HEK293 (cell line): ENCODE measurements at regions not wholly inside any gene's neighbourhood (a gene's known extent, or its start where the extent isn't known, plus 50 kb on each side); places are given as distances from the start of the nearest gene placed in this dataset.

Experiments
- CTCF ChIA-PET: fragments of 350-600 bp; formaldehyde crosslinking; extraction: SDS; loops from one replicate; lab custom pipeline; 2021; ENCODE audit warnings: antibody characterized with exemption; lab: Yijun Ruan, JAX
- POLR2A ChIA-PET: fragments of 300-600 bp; formaldehyde crosslinking; extraction: SDS; loops from one replicate; lab custom pipeline; 2020; ENCODE audit warnings: antibody characterized with exemption, inconsistent platforms; lab: Yijun Ruan, JAX
- H3K27ac ChIP-seq: fragments of 200-500 bp; sonication (Bioruptor generic); 2 replicates; pipeline ENCODE4 v1.5.1; 2014; ENCODE audit warnings: low read depth, low read length, control low read depth, inconsistent platforms; ENCODE audit errors: extremely low read depth
- H3K36me3 ChIP-seq, 2 experiments: fragments of 200-500 bp in 1 of 2; sonication (Bioruptor generic) in 1 of 2; 1 replicate in 1 of 2; 2 replicates in 1 of 2; pipeline ENCODE4 v1.5.1; 2014 to 2017; ENCODE audit warnings: inconsistent platforms in 2 of 2, low read length in 2 of 2; ENCODE audit not compliant: control insufficient read depth in 2 of 2, insufficient read depth in 1 of 2
- H3K4me1 ChIP-seq: fragments of 200-500 bp; sonication (Bioruptor generic); 2 replicates; pipeline ENCODE4 v1.5.1; 2014; ENCODE audit warnings: mild to moderate bottlenecking, low read length, inconsistent platforms; ENCODE audit not compliant: control insufficient read depth, insufficient read depth
- H3K4me3 ChIP-seq: 2 replicates; pipeline ENCODE4 v1.5.1; 2011; ENCODE audit warnings: low read depth, mild to moderate bottlenecking, control low read depth, low read length, moderate library complexity
- H3K9me3 ChIP-seq: fragments of 200-500 bp; sonication (Bioruptor generic); 2 replicates; pipeline ENCODE4 v1.5.1; 2014; ENCODE audit warnings: low read depth, low read length, inconsistent platforms; ENCODE audit not compliant: control insufficient read depth, insufficient read depth
- ELK4 ChIP-seq: IDR thresholded peaks from 2 replicates; pipeline ENCODE4 v1.6.1; 2011; ENCODE audit warnings: mild to moderate bottlenecking, low read depth, low read length, borderline replicate concordance
- HIC1 ChIP-seq: fragments of 450-650 bp; formaldehyde crosslinking; IDR thresholded peaks from 2 replicates; pipeline ENCODE4 v1.5.1; 2016; ENCODE audit warnings: missing biosample characterization, missing genetic modification characterization
- KLF1 ChIP-seq: fragments of 450-650 bp; formaldehyde crosslinking; IDR thresholded peaks from 2 replicates; pipeline ENCODE4 v1.5.1; 2016; ENCODE audit warnings: missing biosample characterization, missing genetic modification characterization
- SCRT1 ChIP-seq: fragments of 450-650 bp; formaldehyde crosslinking; IDR thresholded peaks from 2 replicates; pipeline ENCODE4 v1.5.1; 2016; ENCODE audit warnings: missing biosample characterization, missing genetic modification characterization, borderline replicate concordance
- WT1 ChIP-seq: fragments of 450-650 bp; formaldehyde crosslinking; IDR thresholded peaks from 2 replicates; pipeline ENCODE4 v1.5.1; 2016; ENCODE audit warnings: missing biosample characterization, missing genetic modification characterization
- ZEB2 ChIP-seq: fragments of 450-650 bp; formaldehyde crosslinking; IDR thresholded peaks from 2 replicates; pipeline ENCODE4 v1.5.1; 2016; ENCODE audit warnings: missing biosample characterization, missing genetic modification characterization
- ZNF138 ChIP-seq: fragments of 450-650 bp; formaldehyde crosslinking; IDR thresholded peaks from 2 replicates; pipeline ENCODE4 v1.5.1; 2016; ENCODE audit warnings: missing biosample characterization, missing genetic modification characterization, borderline replicate concordance
- ZNF202 ChIP-seq: fragments of 450-650 bp; formaldehyde crosslinking; IDR thresholded peaks from 2 replicates; pipeline ENCODE4 v1.5.1; 2016; ENCODE audit warnings: missing biosample characterization, missing genetic modification characterization, borderline replicate concordance
- ZNF23 ChIP-seq: fragments of 450-650 bp; formaldehyde crosslinking; IDR thresholded peaks from 2 replicates; pipeline ENCODE4 v1.5.1; 2016; ENCODE audit warnings: missing biosample characterization, missing genetic modification characterization, borderline replicate concordance
- ZNF292 ChIP-seq: fragments of 450-650 bp; formaldehyde crosslinking; IDR thresholded peaks from 2 replicates; pipeline ENCODE4 v1.5.1; 2016; ENCODE audit warnings: low read depth, missing biosample characterization, missing genetic modification characterization, borderline replicate concordance
- ZNF37A ChIP-seq: fragments of 450-650 bp; IDR thresholded peaks from 2 replicates; pipeline ENCODE4 v1.5.1; 2018; ENCODE audit warnings: missing biosample characterization, missing genetic modification characterization
- ZNF549 ChIP-seq: fragments of 450-650 bp; IDR thresholded peaks from 2 replicates; pipeline ENCODE4 v1.5.1; 2018; ENCODE audit warnings: missing biosample characterization, missing genetic modification characterization, mild to moderate bottlenecking, inconsistent platforms, moderate library complexity
- ZNF670 ChIP-seq: fragments of 450-650 bp; formaldehyde crosslinking; IDR thresholded peaks from 2 replicates; pipeline ENCODE4 v1.5.1; 2016; ENCODE audit warnings: missing biosample characterization, missing genetic modification characterization, low read depth
- ZNF837 ChIP-seq: fragments of 450-650 bp; formaldehyde crosslinking; IDR thresholded peaks from 2 replicates; pipeline ENCODE4 v1.5.1; 2016; ENCODE audit warnings: missing biosample characterization, missing genetic modification characterization
- TF ChIP-seq, protein P1 (sequence below): fragments of 450-650 bp; formaldehyde crosslinking; IDR thresholded peaks from 2 replicates; pipeline ENCODE4 v1.5.1; 2016; ENCODE audit warnings: missing biosample characterization, missing genetic modification characterization
- TF ChIP-seq, protein P2 (sequence below): fragments of 450-650 bp; formaldehyde crosslinking; IDR thresholded peaks from 2 replicates; pipeline ENCODE4 v1.5.1; 2016; ENCODE audit warnings: missing biosample characterization, missing genetic modification characterization
- TF ChIP-seq, protein P3 (sequence below): fragments of 450-650 bp; formaldehyde crosslinking; IDR thresholded peaks from 2 replicates; pipeline ENCODE4 v1.5.1; 2017; ENCODE audit warnings: missing biosample characterization, missing genetic modification characterization

GRCh38 chr9:18036422-18037187, 437.3 kb upstream of the ADAMTSL1 start:
- TF ChIP-seq SCRT1 (tag by site-specific recombination) (no peak), ELK4 (no peak), ZNF138 (tag by site-specific recombination) (no peak), ZNF670 (tag by site-specific recombination) (no peak), ZEB2 (tag by site-specific recombination) (no peak), KLF1 (tag by site-specific recombination) (no peak), HIC1 (tag by site-specific recombination) (no peak), ZNF292 (tag by site-specific recombination) (no peak), WT1 (tag by site-specific recombination) (no peak), ZNF549 (no peak), ZNF202 (tag by site-specific recombination) (no peak), ZNF37A (tag by site-specific recombination) (no peak), ZNF23 (tag by site-specific recombination) (no peak), ZNF837 (tag by site-specific recombination) (no peak)
- TF ChIP-seq, protein P1, sequence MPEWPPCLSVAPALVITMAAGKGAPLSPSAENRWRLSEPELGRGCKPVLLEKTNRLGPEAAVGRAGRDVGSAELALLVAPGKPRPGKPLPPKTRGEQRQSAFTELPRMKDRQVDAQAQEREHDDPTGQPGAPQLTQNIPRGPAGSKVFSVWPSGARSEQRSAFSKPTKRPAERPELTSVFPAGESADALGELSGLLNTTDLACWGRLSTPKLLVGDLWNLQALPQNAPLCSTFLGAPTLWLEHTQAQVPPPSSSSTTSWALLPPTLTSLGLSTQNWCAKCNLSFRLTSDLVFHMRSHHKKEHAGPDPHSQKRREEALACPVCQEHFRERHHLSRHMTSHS: no peak
- TF ChIP-seq, protein P2, sequence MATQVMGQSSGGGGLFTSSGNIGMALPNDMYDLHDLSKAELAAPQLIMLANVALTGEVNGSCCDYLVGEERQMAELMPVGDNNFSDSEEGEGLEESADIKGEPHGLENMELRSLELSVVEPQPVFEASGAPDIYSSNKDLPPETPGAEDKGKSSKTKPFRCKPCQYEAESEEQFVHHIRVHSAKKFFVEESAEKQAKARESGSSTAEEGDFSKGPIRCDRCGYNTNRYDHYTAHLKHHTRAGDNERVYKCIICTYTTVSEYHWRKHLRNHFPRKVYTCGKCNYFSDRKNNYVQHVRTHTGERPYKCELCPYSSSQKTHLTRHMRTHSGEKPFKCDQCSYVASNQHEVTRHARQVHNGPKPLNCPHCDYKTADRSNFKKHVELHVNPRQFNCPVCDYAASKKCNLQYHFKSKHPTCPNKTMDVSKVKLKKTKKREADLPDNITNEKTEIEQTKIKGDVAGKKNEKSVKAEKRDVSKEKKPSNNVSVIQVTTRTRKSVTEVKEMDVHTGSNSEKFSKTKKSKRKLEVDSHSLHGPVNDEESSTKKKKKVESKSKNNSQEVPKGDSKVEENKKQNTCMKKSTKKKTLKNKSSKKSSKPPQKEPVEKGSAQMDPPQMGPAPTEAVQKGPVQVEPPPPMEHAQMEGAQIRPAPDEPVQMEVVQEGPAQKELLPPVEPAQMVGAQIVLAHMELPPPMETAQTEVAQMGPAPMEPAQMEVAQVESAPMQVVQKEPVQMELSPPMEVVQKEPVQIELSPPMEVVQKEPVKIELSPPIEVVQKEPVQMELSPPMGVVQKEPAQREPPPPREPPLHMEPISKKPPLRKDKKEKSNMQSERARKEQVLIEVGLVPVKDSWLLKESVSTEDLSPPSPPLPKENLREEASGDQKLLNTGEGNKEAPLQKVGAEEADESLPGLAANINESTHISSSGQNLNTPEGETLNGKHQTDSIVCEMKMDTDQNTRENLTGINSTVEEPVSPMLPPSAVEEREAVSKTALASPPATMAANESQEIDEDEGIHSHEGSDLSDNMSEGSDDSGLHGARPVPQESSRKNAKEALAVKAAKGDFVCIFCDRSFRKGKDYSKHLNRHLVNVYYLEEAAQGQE (tag by site-specific recombination): no peak
- TF ChIP-seq, protein P3, sequence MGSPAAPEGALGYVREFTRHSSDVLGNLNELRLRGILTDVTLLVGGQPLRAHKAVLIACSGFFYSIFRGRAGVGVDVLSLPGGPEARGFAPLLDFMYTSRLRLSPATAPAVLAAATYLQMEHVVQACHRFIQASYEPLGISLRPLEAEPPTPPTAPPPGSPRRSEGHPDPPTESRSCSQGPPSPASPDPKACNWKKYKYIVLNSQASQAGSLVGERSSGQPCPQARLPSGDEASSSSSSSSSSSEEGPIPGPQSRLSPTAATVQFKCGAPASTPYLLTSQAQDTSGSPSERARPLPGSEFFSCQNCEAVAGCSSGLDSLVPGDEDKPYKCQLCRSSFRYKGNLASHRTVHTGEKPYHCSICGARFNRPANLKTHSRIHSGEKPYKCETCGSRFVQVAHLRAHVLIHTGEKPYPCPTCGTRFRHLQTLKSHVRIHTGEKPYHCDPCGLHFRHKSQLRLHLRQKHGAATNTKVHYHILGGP: no peak

More at GRCh38 chr9:18036422-18037187, 437.3 kb upstream of the ADAMTSL1 start:
- H3K36me3 ChIP-seq: no peaks in the 10 kb centered on the region
- no peak overlapping the region for H3K27ac ChIP-seq
- CTCF ChIA-PET: interaction anchor here (0.7 kb wide), 1 partner anchor 385 kb away, joined by 3 read pairs; no protein-coding TSS in a partner anchor
- H3K4me3 ChIP-seq: no peak overlapping the region
- POLR2A ChIA-PET: no interaction called here
- no peaks in the 10 kb centered on the region for H3K4me1 ChIP-seq
- no peaks in the 10 kb centered on the region for H3K9me3 ChIP-seq
